Endothelial cell of umbilical vein (primary cell): ENCODE measurements at regions not wholly inside any gene's neighbourhood (a gene's known extent, or its start where the extent isn't known, plus 50 kb on each side); places are given as distances from the start of the nearest gene placed in this dataset.

Experiments used
- BruUV-seq: library from RNA; stranded (reverse); fragments of 400-500 nt; replicated peaks from 2 replicates; lab custom pipeline; 2021; lab: Mats Ljungman, UMichigan
- CTCF ChIA-PET: fragments of 300-600, 350-600 bp; sonication (Branson Sonifier 250); formaldehyde crosslinking; loops from one replicate; lab custom pipeline; 2021; ENCODE audit warnings: antibody characterized with exemption, inconsistent platforms; lab: Charles Lee
- POLR2A ChIA-PET: fragments of 300-600, 350-600 bp; sonication (Branson Sonifier 250); formaldehyde crosslinking; loops from one replicate; lab custom pipeline; 2021; ENCODE audit warnings: antibody characterized with exemption, inconsistent platforms; lab: Charles Lee
- DNase-seq: peaks from one replicate; pipeline ENCODE4 v3.0.0-alpha.2; 2011; ENCODE audit warnings: low read depth, low spot score
- FAIRE-seq: peaks from 2 replicates; lab custom pipeline; 2011; peaks lifted over from hg19 to GRCh38; lab: Jason Lieb, UNC
- H2AFZ ChIP-seq: 2 replicates; pipeline ENCODE4 v1.6.0; 2012; ENCODE audit warnings: low read depth, low read length, control low read depth, inconsistent platforms
- H3K27ac ChIP-seq: 2 replicates; pipeline ENCODE4 v1.5.1; 2011; ENCODE audit warnings: low read depth, mild to moderate bottlenecking, control low read depth, low read length, moderate library complexity; ENCODE audit not compliant: insufficient read depth
- H3K27me3 ChIP-seq, 2 experiments: 2 replicates each; pipeline versions ENCODE4 v1.6.0 to v1.6.1; 2011; ENCODE audit warnings: low read length in 2 of 2, mixed read lengths in 1 of 2; ENCODE audit not compliant: control insufficient read depth in 2 of 2, insufficient read depth in 2 of 2
- H3K36me3 ChIP-seq, 2 experiments: 2 replicates in 1 of 2; 3 replicates in 1 of 2; pipeline ENCODE4 v1.5.1; 2011; ENCODE audit warnings: low read length in 2 of 2, mild to moderate bottlenecking in 1 of 2, moderate library complexity in 1 of 2; ENCODE audit not compliant: control insufficient read depth in 2 of 2, insufficient read depth in 2 of 2; ENCODE audit errors: extremely low read depth in 1 of 2
- H3K4me1 ChIP-seq: 3 replicates; pipeline ENCODE4 v1.5.1; 2011; ENCODE audit warnings: mild to moderate bottlenecking, low read length; ENCODE audit not compliant: control insufficient read depth, insufficient read depth; ENCODE audit errors: extremely low read depth
- H3K4me2 ChIP-seq: 2 replicates; pipeline ENCODE4 v1.6.1; 2011; ENCODE audit warnings: low read length, control low read depth, mixed read lengths; ENCODE audit not compliant: insufficient read depth
- H3K4me3 ChIP-seq, 3 experiments: fragments of 200-600 bp in 1 of 3; sonication (generic), shearing (Covaris generic) in 1 of 3; replicated peaks in 1 of 3; 2 replicates each; pipeline ENCODE4 v1.5.1; 2011 to 2016; ENCODE audit warnings: control low read depth in 3 of 3, low read length in 3 of 3, mild to moderate bottlenecking in 2 of 3, inconsistent platforms in 1 of 3, low read depth in 1 of 3, moderate library complexity in 1 of 3; ENCODE audit not compliant: insufficient read depth in 1 of 3
- H3K79me2 ChIP-seq: 2 replicates; pipeline ENCODE4 v1.6.0; 2012; ENCODE audit warnings: low read length, inconsistent platforms; ENCODE audit not compliant: control insufficient read depth, insufficient read depth
- H3K9ac ChIP-seq: replicated peaks from 2 replicates; pipeline ENCODE3; 2011; ENCODE audit warnings: low read length, control low read depth; ENCODE audit not compliant: insufficient read depth; ENCODE audit errors: extremely low read depth
- H3K9me1 ChIP-seq: replicated peaks from 3 replicates; pipeline ENCODE4 v1.6.0; 2011; ENCODE audit warnings: mild to moderate bottlenecking, low read length; ENCODE audit not compliant: control insufficient read depth, insufficient read depth; ENCODE audit errors: extremely low read depth
- H3K9me3 ChIP-seq: replicated peaks from 2 replicates; pipeline ENCODE4 v1.5.1; 2012; ENCODE audit warnings: low read length, inconsistent platforms; ENCODE audit not compliant: control insufficient read depth, insufficient read depth
- H4K20me1 ChIP-seq: replicated peaks from 2 replicates; pipeline ENCODE3; 2011; ENCODE audit warnings: mild to moderate bottlenecking, low read length; ENCODE audit not compliant: control insufficient read depth, insufficient read depth; ENCODE audit errors: extremely low read depth
- EZH2 ChIP-seq: IDR thresholded peaks from 2 replicates; pipeline ENCODE4 v1.6.1; 2012; ENCODE audit warnings: borderline replicate concordance, low read depth, mild to moderate bottlenecking, moderate library complexity, low read length, inconsistent platforms; ENCODE audit not compliant: severe bottlenecking
- FOS ChIP-seq: IDR thresholded peaks from 2 replicates; pipeline ENCODE4 v1.6.1; 2011; ENCODE audit warnings: mild to moderate bottlenecking, low read length, moderate library complexity, borderline replicate concordance; ENCODE audit not compliant: insufficient read depth
- GATA2 ChIP-seq: IDR thresholded peaks from 2 replicates; pipeline ENCODE4 v1.7.0; 2011; ENCODE audit warnings: low read depth, mild to moderate bottlenecking, moderate library complexity, mixed read lengths, low read length; ENCODE audit not compliant: insufficient read length, insufficient read depth
- JUN ChIP-seq: IDR thresholded peaks from 2 replicates; pipeline ENCODE4 v1.6.1; 2011; ENCODE audit warnings: borderline replicate concordance, low read depth; ENCODE audit not compliant: insufficient read length, insufficient read depth
- MAX ChIP-seq: IDR thresholded peaks from 2 replicates; pipeline ENCODE4 v1.6.1; 2011; ENCODE audit not compliant: insufficient read depth, insufficient read length
- MYC ChIP-seq: IDR thresholded peaks from one replicate; pipeline ENCODE4 v1.6.1; 2011; ENCODE audit warnings: mild to moderate bottlenecking, low read depth, low read length
- POLR2A ChIP-seq: IDR thresholded peaks from 2 replicates; pipeline ENCODE4 v1.6.1; 2012; ENCODE audit warnings: low read depth, mild to moderate bottlenecking, control low read depth, low read length
- POLR2AphosphoS5 ChIP-seq: IDR thresholded peaks from 2 replicates; pipeline ENCODE4 v1.6.1; 2012; ENCODE audit warnings: low read depth, mild to moderate bottlenecking, control low read depth, low read length, moderate library complexity; ENCODE audit not compliant: insufficient read depth
- dilution Hi-C: fragments of 300-500 bp; cut with MboI; formaldehyde crosslinking; loops from one replicate; pipeline ENCODE4 v1.15.0; 2019; ENCODE audit warnings: low sequenced_read_pairs; ENCODE audit not compliant: extremely low pct_ligation_motif_present
- intact Hi-C: fragments of 100-400 bp; cut with micrococcal nuclease; formaldehyde crosslinking; loops from one replicate; pipeline ENCODE4 v1.10.0; 2022
- TF ChIP-seq, protein P1 (sequence below), 2 donors: IDR thresholded peaks; 1 replicate in 1 of 2; 2 replicates in 1 of 2; pipeline ENCODE4 v1.5.1; 2011; ENCODE audit warnings: low read length in 2 of 2, mild to moderate bottlenecking in 2 of 2, moderate library complexity in 2 of 2, control low read depth in 1 of 2, inconsistent platforms in 1 of 2, low read depth in 1 of 2; ENCODE audit not compliant: insufficient read depth in 1 of 2; ENCODE audit errors: extremely low read depth in 1 of 2

GRCh38 chr22:48699511-48699910 is 1128.2 kb downstream of the BRD1 start:
- no peak for DNase-seq
- Histone ChIP-seq H3K27ac (no peak overlapping the region), H3K27me3 (no peaks in the 10 kb centered on the region), H4K20me1 (no peaks in the 10 kb centered on the region), H3K4me1 (no peaks in the 10 kb centered on the region), H3K4me3 (no peak overlapping the region), H2AFZ (no peak overlapping the region), H3K9me3 (peaks cover 18% of the 10 kb centered on the region), H3K36me3 (no peaks in the 10 kb centered on the region), H3K4me2 (no peak overlapping the region), H3K9me1 (no peaks in the 10 kb centered on the region), H3K79me2 (no peaks in the 10 kb centered on the region), H3K9ac (no peak overlapping the region)
- ChIA-PET POLR2A (interaction anchor here (0.6 kb wide), 1 partner anchor 265 kb away, joined by 11 read pairs; no protein-coding TSS in a partner anchor), CTCF (no interaction called here)
- TF ChIP-seq POLR2A (no peak), MAX (no peak), EZH2 (no peak), FOS (no peak), POLR2AphosphoS5 (no peak), GATA2 (no peak), MYC (no peak), JUN (no peak)
- TF ChIP-seq, protein P1, sequence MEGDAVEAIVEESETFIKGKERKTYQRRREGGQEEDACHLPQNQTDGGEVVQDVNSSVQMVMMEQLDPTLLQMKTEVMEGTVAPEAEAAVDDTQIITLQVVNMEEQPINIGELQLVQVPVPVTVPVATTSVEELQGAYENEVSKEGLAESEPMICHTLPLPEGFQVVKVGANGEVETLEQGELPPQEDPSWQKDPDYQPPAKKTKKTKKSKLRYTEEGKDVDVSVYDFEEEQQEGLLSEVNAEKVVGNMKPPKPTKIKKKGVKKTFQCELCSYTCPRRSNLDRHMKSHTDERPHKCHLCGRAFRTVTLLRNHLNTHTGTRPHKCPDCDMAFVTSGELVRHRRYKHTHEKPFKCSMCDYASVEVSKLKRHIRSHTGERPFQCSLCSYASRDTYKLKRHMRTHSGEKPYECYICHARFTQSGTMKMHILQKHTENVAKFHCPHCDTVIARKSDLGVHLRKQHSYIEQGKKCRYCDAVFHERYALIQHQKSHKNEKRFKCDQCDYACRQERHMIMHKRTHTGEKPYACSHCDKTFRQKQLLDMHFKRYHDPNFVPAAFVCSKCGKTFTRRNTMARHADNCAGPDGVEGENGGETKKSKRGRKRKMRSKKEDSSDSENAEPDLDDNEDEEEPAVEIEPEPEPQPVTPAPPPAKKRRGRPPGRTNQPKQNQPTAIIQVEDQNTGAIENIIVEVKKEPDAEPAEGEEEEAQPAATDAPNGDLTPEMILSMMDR (IDR thresholded peaks at IDR 0.05; ENCODE audit: extremely low read depth in 1 of 2, insufficient read depth in 1 of 2, low read depth in 1 of 2, low read length in 2 of 2) = no peak
- no peak for FAIRE-seq
- intact Hi-C loops (no loop called here), dilution Hi-C loops (no loop called here)
- BruUV-seq = no TSS peak
